ENCODE measurements at regions not wholly inside any gene's neighbourhood (a gene's known extent, or its start where the extent isn't known, plus 50 kb on each side); places are given as distances from the start of the nearest gene placed in this dataset.
"Not testable (repeated sequence)": the region's sequence is repeated elsewhere in the genome, so short reads cannot be mapped to it uniquely, and the experiment has no call there.

- TF ChIP-seq CTCF (conservative IDR thresholded peaks at IDR 0.05) (no peak), ZFX (IDR thresholded peaks at IDR 0.05) (no peak)
- no peak overlapping the region for H3K27ac ChIP-seq
These were observed 410.2 kb upstream of the SLC30A5 start for GRCh38 chr5:68683632-68684036.

DNA sequence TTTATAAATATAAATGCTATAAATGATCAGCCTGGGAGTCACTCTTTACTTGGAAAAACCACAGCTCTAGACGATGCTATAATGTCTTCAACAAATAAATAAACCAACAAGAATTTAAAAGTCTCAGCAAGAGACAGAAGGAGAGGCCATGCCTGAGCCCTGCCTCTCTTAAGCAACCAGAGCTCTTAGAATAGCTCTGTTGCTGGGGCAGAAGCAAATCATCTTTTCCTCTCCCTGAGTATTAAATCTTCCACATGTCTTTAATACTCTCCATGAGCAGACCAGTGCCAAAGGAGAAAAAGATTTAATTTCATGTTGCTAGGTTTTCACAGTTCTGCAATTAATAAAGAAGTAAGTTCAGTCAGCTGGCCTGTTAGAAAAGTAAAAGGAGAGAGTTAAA is 408.0 kb upstream of the SLC30A5 start:
- no peak overlapping the region for H3K27ac ChIP-seq
- TF ChIP-seq ZFX (IDR thresholded peaks at IDR 0.05): no peak
- no peak for TF ChIP-seq CTCF (conservative IDR thresholded peaks at IDR 0.05)

- TF ChIP-seq ZFX (IDR thresholded peaks at IDR 0.05) (no peak), CTCF (conservative IDR thresholded peaks at IDR 0.05) (no peak)
- no peak overlapping the region for H3K27ac ChIP-seq
These were observed 405.3 kb upstream of the SLC30A5 start for GRCh38 chr5:68688547-68688946.

- H3K27ac ChIP-seq: no peak overlapping the region
- TF ChIP-seq ZFX (IDR thresholded peaks at IDR 0.05): no peak
- no peak for TF ChIP-seq CTCF (conservative IDR thresholded peaks at IDR 0.05)
These were observed 404.8 kb upstream of the SLC30A5 start for GRCh38 chr5:68689010-68689409.

DNA sequence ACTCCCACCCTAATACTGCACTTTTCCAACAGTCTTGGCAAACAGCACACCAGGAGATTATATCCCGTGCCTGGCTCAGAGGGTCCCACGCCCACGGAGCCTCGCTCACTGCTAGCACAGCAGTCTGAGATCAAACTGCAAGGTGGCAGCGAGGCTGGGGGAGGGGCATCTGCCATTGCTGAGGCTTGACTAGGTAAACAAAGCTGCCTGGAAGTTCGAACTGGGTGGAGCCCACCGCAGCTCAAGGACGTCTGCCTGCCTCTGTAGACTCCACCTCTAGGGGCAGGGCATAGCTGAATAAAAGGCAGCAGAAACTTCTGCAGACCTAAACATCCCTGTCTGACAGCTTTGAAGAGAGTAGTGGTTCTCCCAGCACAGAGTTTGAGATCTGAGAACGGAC is 401.9 kb upstream of the SLC30A5 start:
- not testable (repeated sequence) for H3K27ac ChIP-seq

DNA sequence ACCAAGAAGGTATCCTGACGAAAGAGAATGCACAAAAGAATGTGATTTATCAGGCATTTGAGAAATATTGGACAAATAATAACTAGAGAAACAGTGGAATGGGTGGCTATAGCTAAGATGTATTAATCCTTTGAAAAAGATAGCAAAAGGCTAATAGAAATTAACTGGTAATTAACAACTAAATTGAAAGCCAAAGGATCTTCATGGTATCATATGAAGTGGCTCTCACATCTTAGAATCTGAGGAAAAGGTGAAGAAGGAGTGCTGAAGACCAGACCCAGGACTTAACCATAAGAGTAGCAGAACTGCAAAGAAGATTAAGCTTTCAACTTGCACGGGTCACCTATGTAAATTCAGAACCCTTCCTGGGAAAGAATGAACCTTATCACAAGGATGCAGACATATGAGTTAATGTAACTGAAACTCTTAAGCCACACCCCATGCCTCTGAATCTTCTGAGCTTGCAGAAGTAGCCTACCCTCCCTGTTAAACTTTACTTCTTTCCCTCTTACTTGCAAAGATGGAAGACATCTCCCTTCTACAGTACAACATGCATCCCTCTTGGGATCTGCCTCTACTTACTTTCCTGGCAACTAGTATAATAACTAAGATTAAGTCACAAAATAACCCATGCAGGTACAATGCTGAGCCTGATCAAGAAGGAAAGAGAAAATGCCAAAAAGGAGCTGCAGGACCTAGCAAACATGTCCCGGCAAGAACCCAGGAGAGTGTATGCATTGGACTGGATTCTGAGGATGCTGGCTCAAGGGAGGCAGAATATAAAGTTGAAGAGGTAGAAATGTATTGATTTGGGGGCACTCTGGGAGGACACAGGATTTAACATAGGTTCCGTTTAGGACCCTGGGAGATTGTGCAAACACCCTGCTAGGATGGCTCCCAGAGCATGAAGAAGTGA is 395.5 kb upstream of the SLC30A5 start:
- H3K27ac ChIP-seq: no peak overlapping the region
- no peak for TF ChIP-seq ZFX (IDR thresholded peaks at IDR 0.05)
- TF ChIP-seq CTCF (conservative IDR thresholded peaks at IDR 0.05): no peak

DNA sequence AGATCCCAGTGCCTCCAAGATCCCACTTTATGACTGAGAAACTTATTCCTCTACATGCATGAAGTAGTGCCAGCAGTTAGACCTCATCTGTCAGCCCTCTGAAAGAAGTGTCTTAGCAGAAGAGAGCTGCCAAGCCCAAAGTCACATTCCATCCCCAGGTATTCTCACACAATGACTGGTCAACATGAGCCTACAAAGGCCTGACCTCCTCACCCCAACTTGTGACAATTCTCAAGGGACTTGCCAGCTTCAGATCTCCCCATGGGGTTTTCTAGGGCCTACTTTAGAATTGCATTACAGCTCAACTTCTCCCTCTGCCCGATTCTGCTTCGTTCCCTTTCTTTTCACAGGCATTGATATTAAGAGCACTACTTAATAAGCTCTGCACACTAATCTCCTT is 393.8 kb upstream of the SLC30A5 start:
- TF ChIP-seq ZFX (IDR thresholded peaks at IDR 0.05): no peak
- TF ChIP-seq CTCF (conservative IDR thresholded peaks at IDR 0.05): no peak
- no peak overlapping the region for H3K27ac ChIP-seq

DNA sequence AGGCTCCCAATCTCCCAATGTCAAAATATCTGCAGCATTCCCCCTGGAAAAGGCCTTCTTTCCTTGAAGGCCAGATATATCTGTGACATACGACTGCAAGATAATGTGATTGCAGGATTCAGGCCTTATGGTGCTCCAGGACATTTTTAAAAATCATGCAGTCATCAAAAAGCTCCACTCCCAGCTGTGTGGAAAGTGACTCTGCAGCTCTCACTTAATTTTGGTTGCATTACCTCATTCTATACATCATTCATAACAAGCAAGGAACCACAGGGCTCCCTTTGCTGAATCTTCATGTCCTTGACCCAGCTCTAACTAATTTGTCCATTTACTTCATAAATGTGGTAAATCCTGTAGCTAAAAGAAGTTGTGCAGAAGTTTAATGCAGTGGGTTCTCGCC is 386.2 kb upstream of the SLC30A5 start:
- TF ChIP-seq CTCF (conservative IDR thresholded peaks at IDR 0.05) (no peak), ZFX (IDR thresholded peaks at IDR 0.05) (no peak)

More for the DNA sequence above, 386.2 kb upstream of the SLC30A5 start:
- H3K27ac ChIP-seq: no peak overlapping the region
